ENCODE measurements at regions not wholly inside any gene's neighbourhood (a gene's known extent, or its start where the extent isn't known, plus 50 kb on each side); places are given as distances from the start of the nearest gene placed in this dataset.

DNA sequence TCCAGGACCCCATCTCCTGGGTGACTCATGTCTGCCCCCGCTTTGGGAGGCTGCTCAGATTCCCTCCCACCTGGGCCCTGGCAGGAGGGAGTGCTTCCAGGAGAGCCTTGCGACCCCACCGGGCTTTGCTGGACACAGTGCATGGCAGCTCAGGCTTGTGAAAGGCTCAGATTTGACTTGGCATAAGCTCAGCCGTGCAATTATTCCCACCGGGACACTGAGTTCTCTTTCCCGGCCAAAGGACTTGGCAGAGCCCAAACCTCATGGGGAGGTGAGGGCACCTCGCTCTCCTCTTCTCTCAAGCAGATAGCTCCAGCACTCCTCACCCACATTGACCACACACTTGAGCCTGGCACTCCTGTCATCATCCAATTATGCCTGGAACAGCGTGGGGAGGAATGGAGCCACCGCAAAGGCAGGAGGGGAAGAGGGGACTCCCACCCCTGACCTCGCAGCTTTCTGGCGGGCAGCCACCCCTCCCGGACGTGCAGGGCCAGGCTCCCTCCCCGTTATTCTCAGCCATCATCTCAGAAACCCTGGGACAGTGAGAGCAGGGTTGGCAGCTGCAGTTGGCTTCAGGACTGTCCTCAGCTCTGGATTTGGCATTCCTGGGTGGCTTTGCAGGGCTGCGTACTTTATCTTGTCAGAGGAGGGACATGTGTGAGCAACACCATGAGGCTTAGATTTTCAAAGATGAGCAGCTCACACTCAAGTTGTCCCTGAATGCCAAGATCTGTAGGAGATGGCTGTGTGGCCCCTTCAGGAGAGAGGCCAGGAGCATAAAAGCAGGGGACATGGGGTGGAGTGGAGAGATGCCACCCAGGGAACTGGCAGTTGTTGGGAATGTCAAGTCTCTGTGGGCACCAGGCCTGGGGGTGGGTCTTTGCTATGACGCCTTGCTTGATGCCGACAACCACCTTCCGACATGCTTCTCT is 306.2 kb downstream of the TEX29 start:
- intact Hi-C loops (cut with DNase I; ENCODE audit: low total_unique reads) = no loop called here
- Histone ChIP-seq H3K27ac (no peak overlapping the region), H3K9me3 (peaks cover 0 to 6% (median 0%) of the 10 kb centered on the region in 8 donors), H3K36me3 (no peaks in the 10 kb centered on the region), H3K4me1 (no peaks in the 10 kb centered on the region), H3K4me3 (no peak overlapping the region), H3K27me3 (replicated peaks in 1 of 7) (peaks cover 0 to 8% (median 0%) of the 10 kb centered on the region in 7 donors)
- TF ChIP-seq POLR2AphosphoS5 (IDR thresholded peaks at IDR 0.05) (no peak), POLR2A (IDR thresholded peaks at IDR 0.05) (no peak)
- TF ChIP-seq, protein P1, sequence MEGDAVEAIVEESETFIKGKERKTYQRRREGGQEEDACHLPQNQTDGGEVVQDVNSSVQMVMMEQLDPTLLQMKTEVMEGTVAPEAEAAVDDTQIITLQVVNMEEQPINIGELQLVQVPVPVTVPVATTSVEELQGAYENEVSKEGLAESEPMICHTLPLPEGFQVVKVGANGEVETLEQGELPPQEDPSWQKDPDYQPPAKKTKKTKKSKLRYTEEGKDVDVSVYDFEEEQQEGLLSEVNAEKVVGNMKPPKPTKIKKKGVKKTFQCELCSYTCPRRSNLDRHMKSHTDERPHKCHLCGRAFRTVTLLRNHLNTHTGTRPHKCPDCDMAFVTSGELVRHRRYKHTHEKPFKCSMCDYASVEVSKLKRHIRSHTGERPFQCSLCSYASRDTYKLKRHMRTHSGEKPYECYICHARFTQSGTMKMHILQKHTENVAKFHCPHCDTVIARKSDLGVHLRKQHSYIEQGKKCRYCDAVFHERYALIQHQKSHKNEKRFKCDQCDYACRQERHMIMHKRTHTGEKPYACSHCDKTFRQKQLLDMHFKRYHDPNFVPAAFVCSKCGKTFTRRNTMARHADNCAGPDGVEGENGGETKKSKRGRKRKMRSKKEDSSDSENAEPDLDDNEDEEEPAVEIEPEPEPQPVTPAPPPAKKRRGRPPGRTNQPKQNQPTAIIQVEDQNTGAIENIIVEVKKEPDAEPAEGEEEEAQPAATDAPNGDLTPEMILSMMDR (IDR thresholded peaks at IDR 0.05 in 8 of 11, conservative IDR thresholded peaks at IDR 0.05 in 3 of 11) = no peak
- no peak for DNase-seq
- WGBS, 5 donors = 76 to 87% (median 80%) methylated on average over 16 to 18 of the region's 18 CpGs

DNA sequence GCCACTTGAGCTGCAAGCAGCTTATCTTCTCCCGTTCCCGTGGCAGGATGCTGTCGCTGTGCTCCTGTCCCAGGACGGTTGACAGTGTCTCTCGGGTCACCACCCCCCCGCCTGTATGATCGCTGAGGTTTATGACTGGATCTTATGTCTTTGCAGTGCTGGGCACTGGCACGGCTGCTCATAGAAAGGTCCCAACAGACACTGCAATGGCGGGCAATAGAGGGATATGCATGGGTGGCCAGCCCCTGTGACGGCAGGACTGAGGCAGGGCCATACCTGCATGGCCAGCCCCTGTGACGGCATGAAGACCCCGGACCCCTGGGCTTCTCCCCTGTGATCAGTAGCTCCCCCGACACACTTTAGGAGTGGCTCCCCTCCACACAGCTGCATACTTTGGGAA is 307.2 kb downstream of the TEX29 start:
- no peak overlapping the region for H3K27ac ChIP-seq

DNA sequence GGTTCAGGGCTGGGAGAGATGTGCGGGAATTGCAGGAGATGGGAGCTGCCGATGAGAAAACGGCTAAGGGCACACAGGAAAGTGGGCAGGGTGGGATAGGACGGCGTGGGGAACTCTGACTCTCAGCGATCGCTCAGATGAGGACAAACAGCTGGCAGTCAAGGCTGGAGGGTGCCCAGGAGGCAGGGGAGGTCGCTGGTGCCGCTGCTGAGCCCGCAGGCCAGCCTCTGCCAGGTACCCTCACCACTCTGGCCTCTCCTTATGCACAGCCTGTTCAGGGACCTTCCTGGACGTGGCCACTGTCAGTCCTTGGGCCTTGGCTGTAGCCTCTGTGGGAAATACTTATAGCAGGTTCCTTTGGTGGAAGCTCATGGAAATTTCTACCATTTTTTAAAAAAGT is 308.6 kb downstream of the TEX29 start:
- H3K27ac ChIP-seq = no peak overlapping the region
- peaks cover 0 to 8% (median 0%) of the 10 kb centered on the region in 7 donors for H3K27me3 ChIP-seq (replicated peaks in 1 of 7)
- no peak for TF ChIP-seq POLR2A (IDR thresholded peaks at IDR 0.05)
- TF ChIP-seq, protein P1 (IDR thresholded peaks at IDR 0.05 in 8 of 11, conservative IDR thresholded peaks at IDR 0.05 in 3 of 11) = no peak
- no peak for TF ChIP-seq POLR2AphosphoS5 (IDR thresholded peaks at IDR 0.05)
- 68 to 85% (median 75%) methylated on average over 11 of the region's 11 CpGs for WGBS, 5 donors
- no peaks in the 10 kb centered on the region for H3K4me1 ChIP-seq
- no peaks in the 10 kb centered on the region for H3K36me3 ChIP-seq
- DNase-seq = no peak
- intact Hi-C loops (cut with DNase I; ENCODE audit: low total_unique reads) = no loop called here
- peaks cover 0 to 6% (median 0%) of the 10 kb centered on the region in 8 donors for H3K9me3 ChIP-seq
- H3K4me3 ChIP-seq = no peak overlapping the region

More for the DNA sequence above, 307.2 kb downstream of the TEX29 start:
- Histone ChIP-seq H3K36me3 (no peaks in the 10 kb centered on the region), H3K4me1 (no peaks in the 10 kb centered on the region), H3K27me3 (replicated peaks in 1 of 7) (peaks cover 0 to 8% (median 0%) of the 10 kb centered on the region in 7 donors), H3K4me3 (no peak overlapping the region), H3K9me3 (peaks cover 0 to 6% (median 0%) of the 10 kb centered on the region in 8 donors)
- no peak for TF ChIP-seq POLR2AphosphoS5 (IDR thresholded peaks at IDR 0.05)
- TF ChIP-seq, protein P1 (IDR thresholded peaks at IDR 0.05 in 8 of 11, conservative IDR thresholded peaks at IDR 0.05 in 3 of 11) = no peak
- no peak for TF ChIP-seq POLR2A (IDR thresholded peaks at IDR 0.05)
- intact Hi-C loops (cut with DNase I; ENCODE audit: low total_unique reads) = no loop called here
- no peak for DNase-seq
- 79 to 90% (median 88%) methylated on average over 8 to 13 of the region's 13 CpGs for WGBS, 5 donors

DNA sequence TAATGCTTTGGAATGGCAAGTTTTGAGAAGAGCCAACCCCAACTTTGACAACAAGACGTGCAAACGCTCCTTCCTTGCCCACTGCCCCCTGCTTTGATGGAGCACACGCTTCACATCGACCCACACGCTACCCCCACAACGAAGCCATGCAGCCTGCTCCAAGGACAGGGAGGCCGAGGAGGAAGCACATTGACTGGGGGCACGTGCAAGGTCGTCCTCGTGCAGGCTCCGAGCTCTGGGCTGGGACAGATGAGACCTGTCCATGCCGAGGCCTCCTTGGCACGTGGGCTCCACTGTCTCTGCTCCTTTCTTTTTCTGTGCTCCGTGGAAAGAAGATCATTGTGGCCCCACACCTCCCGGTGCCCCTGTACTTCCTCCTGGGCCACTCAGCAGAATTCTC is 309.0 kb downstream of the TEX29 start:
- Histone ChIP-seq H3K36me3 (no peaks in the 10 kb centered on the region), H3K4me1 (no peaks in the 10 kb centered on the region), H3K4me3 (no peak overlapping the region), H3K9me3 (peaks cover 0 to 6% (median 0%) of the 10 kb centered on the region in 8 donors), H3K27me3 (replicated peaks in 1 of 7) (peaks cover 0 to 8% (median 0%) of the 10 kb centered on the region in 7 donors), H3K27ac (no peak overlapping the region)
- DNase-seq = no peak
- TF ChIP-seq POLR2AphosphoS5 (IDR thresholded peaks at IDR 0.05) = no peak
- no peak for TF ChIP-seq POLR2A (IDR thresholded peaks at IDR 0.05)
- TF ChIP-seq, protein P1 (IDR thresholded peaks at IDR 0.05 in 8 of 11, conservative IDR thresholded peaks at IDR 0.05 in 3 of 11) = no peak
- intact Hi-C loops (cut with DNase I; ENCODE audit: low total_unique reads) = no loop called here
- 56 to 80% (median 75%) methylated on average over 15 of the region's 15 CpGs for WGBS, 5 donors

Data from spleen (tissue), 11 donors.